ENCODE measurements at regions not wholly inside any gene's neighbourhood (a gene's known extent, or its start where the extent isn't known, plus 50 kb on each side); places are given as distances from the start of the nearest gene placed in this dataset.

DNA sequence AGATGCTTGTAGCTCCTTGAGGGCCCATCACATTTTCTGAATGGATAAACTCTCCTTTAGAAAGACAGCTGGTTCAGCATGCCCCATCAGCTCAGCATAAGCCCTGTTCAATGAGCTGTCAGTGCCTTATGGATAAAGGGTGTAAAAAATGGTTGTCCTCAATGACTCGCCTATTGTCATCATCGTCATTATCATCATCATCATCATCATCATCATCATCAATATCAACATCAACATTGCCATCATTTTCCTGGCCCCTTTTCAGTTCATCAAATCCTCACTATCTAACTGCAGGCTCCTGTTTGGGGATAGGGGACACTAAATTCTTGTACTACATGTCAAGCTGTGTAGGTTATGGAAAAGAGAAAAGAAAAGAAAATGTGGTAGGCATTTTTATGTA is 310.7 kb upstream of the MTNR1B start:
- CTCF ChIA-PET = no interaction called here
- TF ChIP-seq, protein P1, sequence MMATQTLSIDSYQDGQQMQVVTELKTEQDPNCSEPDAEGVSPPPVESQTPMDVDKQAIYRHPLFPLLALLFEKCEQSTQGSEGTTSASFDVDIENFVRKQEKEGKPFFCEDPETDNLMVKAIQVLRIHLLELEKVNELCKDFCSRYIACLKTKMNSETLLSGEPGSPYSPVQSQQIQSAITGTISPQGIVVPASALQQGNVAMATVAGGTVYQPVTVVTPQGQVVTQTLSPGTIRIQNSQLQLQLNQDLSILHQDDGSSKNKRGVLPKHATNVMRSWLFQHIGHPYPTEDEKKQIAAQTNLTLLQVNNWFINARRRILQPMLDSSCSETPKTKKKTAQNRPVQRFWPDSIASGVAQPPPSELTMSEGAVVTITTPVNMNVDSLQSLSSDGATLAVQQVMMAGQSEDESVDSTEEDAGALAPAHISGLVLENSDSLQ (IDR thresholded peaks at IDR 0.05) = no peak
- TF ChIP-seq BHLHE40 (IDR thresholded peaks at IDR 0.05; ENCODE audit: borderline replicate concordance) = no peak
- TF ChIP-seq ZNF384 (IDR thresholded peaks at IDR 0.05) = no peak
- no peak for TF ChIP-seq ELF4 (IDR thresholded peaks at IDR 0.05)
- TF ChIP-seq ARNT (IDR thresholded peaks at IDR 0.05) = no peak
- TF ChIP-seq FOXA1 (IDR thresholded peaks at IDR 0.05) = no peak
- no peak for TF ChIP-seq FOXK2 (IDR thresholded peaks at IDR 0.05)
- no peak for TF ChIP-seq L3MBTL2 (conservative IDR thresholded peaks at IDR 0.05)
- no peak for TF ChIP-seq CTBP1 (IDR thresholded peaks at IDR 0.05; ENCODE audit: borderline replicate concordance)
- no peak for TF ChIP-seq TARDBP (IDR thresholded peaks at IDR 0.05)
- no peak for TF ChIP-seq SP1 (IDR thresholded peaks at IDR 0.05)
- TF ChIP-seq NFRKB (IDR thresholded peaks at IDR 0.05) = no peak
- no peak for TF ChIP-seq LEF1 (IDR thresholded peaks at IDR 0.05; ENCODE audit: borderline replicate concordance)
- TF ChIP-seq HDGF (IDR thresholded peaks at IDR 0.05; ENCODE audit: borderline replicate concordance) = no peak
- no peak for TF ChIP-seq FOXM1 (IDR thresholded peaks at IDR 0.05; ENCODE audit: borderline replicate concordance)
- TF ChIP-seq SUZ12 (IDR thresholded peaks at IDR 0.05) = no peak
- DNase-seq (ENCODE audit: extremely low spot score) = no peak
- POLR2A ChIA-PET = no interaction called here

DNA sequence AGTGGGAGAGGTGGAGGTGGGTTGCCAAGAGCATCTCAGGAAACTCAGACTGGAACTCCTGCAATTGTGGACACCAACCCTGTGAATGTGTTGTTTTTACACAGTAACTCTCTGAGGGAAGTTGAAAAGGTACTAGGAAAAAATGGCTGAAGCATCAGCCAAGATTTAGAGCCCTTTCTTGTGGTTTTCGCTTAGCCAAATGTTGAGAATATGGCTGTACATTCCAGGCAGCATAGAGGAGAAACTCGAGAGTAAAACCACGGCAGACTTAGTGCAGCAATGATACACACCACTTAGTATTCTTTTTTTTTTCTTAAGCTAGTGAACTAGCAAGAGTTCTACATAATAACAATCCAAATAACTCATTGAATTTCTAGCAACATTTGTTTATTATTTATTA is 309.7 kb upstream of the MTNR1B start:
- CTCF ChIA-PET = interaction anchor here (0.8 kb wide), 1 partner anchor 14 kb away, joined by 4 read pairs; no protein-coding TSS in a partner anchor
- DNase-seq (ENCODE audit: extremely low spot score) = no peak
- POLR2A ChIA-PET = no interaction called here
- no peak for TF ChIP-seq ELF4 (IDR thresholded peaks at IDR 0.05)
- TF ChIP-seq SUZ12 (IDR thresholded peaks at IDR 0.05) = no peak
- TF ChIP-seq, protein P1 (IDR thresholded peaks at IDR 0.05) = no peak
- TF ChIP-seq HDGF (IDR thresholded peaks at IDR 0.05; ENCODE audit: borderline replicate concordance) = no peak
- no peak for TF ChIP-seq L3MBTL2 (conservative IDR thresholded peaks at IDR 0.05)
- no peak for TF ChIP-seq FOXM1 (IDR thresholded peaks at IDR 0.05; ENCODE audit: borderline replicate concordance)

- POLR2A ChIA-PET = no interaction called here
- no peak for TF ChIP-seq ZNF384 (IDR thresholded peaks at IDR 0.05)
- no peak for TF ChIP-seq ARNT (IDR thresholded peaks at IDR 0.05)
- TF ChIP-seq, protein P1 (IDR thresholded peaks at IDR 0.05) = no peak
- no peak for TF ChIP-seq SP1 (IDR thresholded peaks at IDR 0.05)
- TF ChIP-seq ELF4 (IDR thresholded peaks at IDR 0.05) = no peak
- TF ChIP-seq FOXA1 (IDR thresholded peaks at IDR 0.05) = no peak
- TF ChIP-seq FOXK2 (IDR thresholded peaks at IDR 0.05) = no peak
- no peak for TF ChIP-seq NFRKB (IDR thresholded peaks at IDR 0.05)
- TF ChIP-seq SUZ12 (IDR thresholded peaks at IDR 0.05) = no peak
- no peak for TF ChIP-seq TARDBP (IDR thresholded peaks at IDR 0.05)
- no peak for TF ChIP-seq FOXM1 (IDR thresholded peaks at IDR 0.05; ENCODE audit: borderline replicate concordance)
- TF ChIP-seq BHLHE40 (IDR thresholded peaks at IDR 0.05; ENCODE audit: borderline replicate concordance) = no peak
- no peak for TF ChIP-seq HDGF (IDR thresholded peaks at IDR 0.05; ENCODE audit: borderline replicate concordance)
- no peak for TF ChIP-seq CTBP1 (IDR thresholded peaks at IDR 0.05; ENCODE audit: borderline replicate concordance)
- no peak; the same call in 1 of the 2 replicates for TF ChIP-seq L3MBTL2 (conservative IDR thresholded peaks at IDR 0.05)
- no peak for TF ChIP-seq LEF1 (IDR thresholded peaks at IDR 0.05; ENCODE audit: borderline replicate concordance)
- CTCF ChIA-PET = interaction anchor here (1.0 kb wide), 1 partner anchor 224 kb away, joined by 3 read pairs; no protein-coding TSS in a partner anchor
- DNase-seq (ENCODE audit: extremely low spot score) = no peak
Measured at GRCh38 chr11:92662601-92663360, 306.7 kb upstream of the MTNR1B start.

- no peak for DNase-seq (ENCODE audit: extremely low spot score)
- TF ChIP-seq CTBP1 (IDR thresholded peaks at IDR 0.05; ENCODE audit: borderline replicate concordance) (no peak), LEF1 (IDR thresholded peaks at IDR 0.05; ENCODE audit: borderline replicate concordance) (no peak), L3MBTL2 (conservative IDR thresholded peaks at IDR 0.05) (no peak), HDGF (IDR thresholded peaks at IDR 0.05; ENCODE audit: borderline replicate concordance) (no peak), ELF4 (IDR thresholded peaks at IDR 0.05) (no peak), ZNF384 (IDR thresholded peaks at IDR 0.05) (no peak), ARNT (IDR thresholded peaks at IDR 0.05) (no peak), SUZ12 (IDR thresholded peaks at IDR 0.05) (no peak), FOXK2 (IDR thresholded peaks at IDR 0.05) (no peak), TARDBP (IDR thresholded peaks at IDR 0.05) (no peak)
- POLR2A ChIA-PET = no interaction called here
- CTCF ChIA-PET = interaction anchor here (1.0 kb wide), 1 partner anchor 223 kb away, joined by 3 read pairs; no protein-coding TSS in a partner anchor
Measured at GRCh38 chr11:92663539-92663938, 305.9 kb upstream of the MTNR1B start.

GRCh38 chr11:92667486-92668152 is 301.8 kb upstream of the MTNR1B start:
- ChIA-PET CTCF (no interaction called here), POLR2A (no interaction called here)
- TF ChIP-seq FOXK2 (IDR thresholded peaks at IDR 0.05) (no peak), CTBP1 (IDR thresholded peaks at IDR 0.05; ENCODE audit: borderline replicate concordance) (no peak), LEF1 (IDR thresholded peaks at IDR 0.05; ENCODE audit: borderline replicate concordance) (no peak), SUZ12 (IDR thresholded peaks at IDR 0.05) (no peak), TARDBP (IDR thresholded peaks at IDR 0.05) (no peak)
- no peak for DNase-seq (ENCODE audit: extremely low spot score)

All from HEK293T (cell line).